ENCODE measurements at regions not wholly inside any gene's neighbourhood (a gene's known extent, or its start where the extent isn't known, plus 50 kb on each side); places are given as distances from the start of the nearest gene placed in this dataset.

DNA sequence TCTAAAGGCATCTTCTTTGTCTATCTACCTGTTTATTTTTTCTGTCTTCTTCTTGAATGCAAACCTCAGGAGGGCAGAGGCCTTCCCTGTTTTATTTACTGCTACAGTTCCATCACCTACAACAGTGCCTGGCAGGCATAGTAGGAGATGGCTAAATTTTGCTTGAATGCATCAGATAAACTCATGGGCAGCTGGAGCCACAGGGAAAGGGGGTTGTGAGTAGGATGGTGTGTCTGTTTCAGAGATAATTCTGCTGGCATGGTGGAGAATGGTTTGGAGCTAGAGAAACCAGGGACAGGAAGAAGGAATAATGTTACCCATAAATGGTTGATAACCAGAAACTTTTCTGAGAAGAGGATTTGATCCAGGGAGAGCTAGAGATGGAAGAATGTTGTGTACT lies 189.8 kb upstream of the BRINP1 start:
- FAIRE-seq = no peak
- no peak overlapping the region for H3K27ac ChIP-seq (ENCODE audit: low read depth in 1 of 3, low read length in 2 of 3)
- H3K9me3 ChIP-seq (ENCODE audit: control insufficient read depth in 2 of 2, insufficient read depth in 1 of 2, low read depth in 1 of 2, low read length in 1 of 2) = no peaks in the 10 kb centered on the region
- no peaks in the 10 kb centered on the region for H3K36me3 ChIP-seq (ENCODE audit: control insufficient read depth in 3 of 3, insufficient read depth in 2 of 3, low read depth in 1 of 3, low read length in 3 of 3)
- H3K4me1 ChIP-seq (ENCODE audit: control insufficient read depth in 3 of 3, insufficient read depth in 2 of 3, low read depth in 1 of 3, low read length in 2 of 3) = no peaks in the 10 kb centered on the region
- H3K27me3 ChIP-seq (ENCODE audit: control insufficient read depth in 3 of 3, insufficient read depth in 3 of 3, low read length in 3 of 3) = no peaks in the 10 kb centered on the region
- H3K4me3 ChIP-seq (ENCODE audit: low read depth in 1 of 3, low read length in 3 of 3) = no peak overlapping the region
- no peak for DNase-seq

DNA sequence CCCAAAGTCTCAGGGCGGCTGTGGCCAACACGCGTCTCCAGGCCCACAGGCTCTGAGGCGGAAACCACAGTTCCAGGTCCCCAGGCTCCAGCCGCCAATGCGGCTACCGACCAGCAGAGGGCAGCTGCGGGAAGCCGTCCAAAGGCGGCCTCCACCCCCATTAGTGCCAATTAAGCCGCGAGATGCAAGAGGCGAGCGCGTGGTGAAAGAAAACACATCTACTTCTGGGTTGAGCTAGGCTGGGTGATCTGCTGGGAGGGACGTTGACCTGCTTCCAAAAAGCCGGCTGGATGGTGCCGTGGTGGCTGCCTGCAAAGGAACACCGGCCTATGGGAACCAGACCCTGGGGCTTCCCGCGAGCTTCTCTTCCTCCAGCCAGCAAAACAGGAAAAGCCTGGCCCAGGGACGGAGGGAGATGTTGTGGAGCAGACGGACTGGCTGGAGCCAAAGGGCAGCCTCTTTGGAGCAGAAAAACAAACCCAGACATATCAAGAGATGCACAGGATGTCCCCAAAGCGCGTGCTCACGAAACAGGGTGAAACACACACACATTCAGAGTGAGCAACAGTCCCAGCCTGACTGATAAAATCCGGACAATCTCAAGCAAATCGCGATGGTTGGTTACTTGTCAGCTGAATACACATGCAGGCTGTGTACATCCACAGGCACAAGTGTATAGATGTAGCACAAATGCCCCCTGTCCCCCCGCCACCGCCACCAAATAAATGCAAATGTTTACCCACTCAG lies 187.1 kb upstream of the BRINP1 start:
- FAIRE-seq (no peak), DNase-seq (peak; percentile 63 to 74)
- Histone ChIP-seq H3K27me3 (ENCODE audit: control insufficient read depth in 3 of 3, insufficient read depth in 3 of 3, low read length in 3 of 3) (no peaks in the 10 kb centered on the region), H3K27ac (ENCODE audit: low read depth in 1 of 3, low read length in 2 of 3) (no peak overlapping the region), H3K36me3 (ENCODE audit: control insufficient read depth in 3 of 3, insufficient read depth in 2 of 3, low read depth in 1 of 3, low read length in 3 of 3) (no peaks in the 10 kb centered on the region), H3K4me1 (ENCODE audit: control insufficient read depth in 3 of 3, insufficient read depth in 2 of 3, low read depth in 1 of 3, low read length in 2 of 3) (no peaks in the 10 kb centered on the region), H3K4me3 (ENCODE audit: low read depth in 1 of 3, low read length in 3 of 3) (peak overlapping the region in 1 of 3 donors; percentile 4), H3K9me3 (ENCODE audit: control insufficient read depth in 2 of 2, insufficient read depth in 1 of 2, low read depth in 1 of 2, low read length in 1 of 2) (no peaks in the 10 kb centered on the region)
- WGBS, 3 donors = 8 to 12% (median 11%) methylated on average over 31 of the region's 31 CpGs

DNA sequence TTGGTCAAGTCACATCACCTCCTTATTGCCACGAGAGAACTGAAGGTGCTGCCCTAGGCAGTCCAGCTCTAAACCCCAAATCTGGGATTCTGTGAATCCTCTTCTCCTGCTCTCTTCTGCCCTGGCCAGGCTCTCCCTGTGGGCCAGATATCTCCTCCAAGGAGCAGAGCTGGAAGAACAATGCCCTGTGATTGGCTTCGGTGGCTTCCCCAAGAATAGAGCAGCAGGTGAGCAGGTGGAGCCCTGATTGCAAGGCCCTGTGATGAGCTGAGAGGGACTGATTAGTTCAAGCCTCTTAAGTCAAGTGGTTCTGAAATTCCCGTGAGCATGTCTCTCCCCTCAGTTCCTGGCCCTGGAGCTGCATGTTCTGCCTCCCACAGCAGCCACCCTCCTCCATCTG lies 175.3 kb upstream of the BRINP1 start:
- no peak for FAIRE-seq
- no peak for DNase-seq
- no peak overlapping the region for H3K4me3 ChIP-seq (ENCODE audit: low read depth in 1 of 3, low read length in 3 of 3)
- H3K36me3 ChIP-seq (ENCODE audit: control insufficient read depth in 3 of 3, insufficient read depth in 2 of 3, low read depth in 1 of 3, low read length in 3 of 3) = no peaks in the 10 kb centered on the region
- no peaks in the 10 kb centered on the region for H3K27me3 ChIP-seq (ENCODE audit: control insufficient read depth in 3 of 3, insufficient read depth in 3 of 3, low read length in 3 of 3)
- H3K4me1 ChIP-seq (ENCODE audit: control insufficient read depth in 3 of 3, insufficient read depth in 2 of 3, low read depth in 1 of 3, low read length in 2 of 3) = no peaks in the 10 kb centered on the region
- WGBS, 3 donors = 46 to 66% (median 51%) methylated on average over 3 of the region's 3 CpGs
- no peaks in the 10 kb centered on the region for H3K9me3 ChIP-seq (ENCODE audit: control insufficient read depth in 2 of 2, insufficient read depth in 1 of 2, low read depth in 1 of 2, low read length in 1 of 2)
- H3K27ac ChIP-seq (ENCODE audit: low read depth in 1 of 3, low read length in 2 of 3) = no peak overlapping the region

DNA sequence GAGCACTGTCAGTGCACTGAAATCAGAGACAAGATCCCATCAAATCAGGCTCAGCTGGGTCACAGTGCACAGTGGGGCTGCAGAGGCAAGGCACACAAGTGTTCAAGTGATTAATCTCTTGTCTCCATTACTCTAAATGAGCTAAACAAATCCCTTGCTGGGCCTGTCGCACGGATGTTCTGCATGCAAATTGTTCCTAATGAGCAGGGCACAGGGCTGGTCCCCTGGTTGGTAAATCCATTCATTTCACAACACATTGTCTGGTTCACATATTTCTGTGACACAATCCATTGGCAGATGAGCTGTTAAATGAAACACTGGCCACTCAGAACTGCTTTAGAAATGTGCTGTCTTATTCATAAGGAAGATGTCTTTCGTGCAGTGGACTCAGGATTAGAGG lies 167.9 kb upstream of the BRINP1 start:
- Histone ChIP-seq H3K27me3 (ENCODE audit: control insufficient read depth in 3 of 3, insufficient read depth in 3 of 3, low read length in 3 of 3) (no peaks in the 10 kb centered on the region), H3K36me3 (ENCODE audit: control insufficient read depth in 3 of 3, insufficient read depth in 2 of 3, low read depth in 1 of 3, low read length in 3 of 3) (no peaks in the 10 kb centered on the region), H3K27ac (ENCODE audit: low read depth in 1 of 3, low read length in 2 of 3) (no peak overlapping the region), H3K4me1 (ENCODE audit: control insufficient read depth in 3 of 3, insufficient read depth in 2 of 3, low read depth in 1 of 3, low read length in 2 of 3) (no peaks in the 10 kb centered on the region), H3K4me3 (ENCODE audit: low read depth in 1 of 3, low read length in 3 of 3) (no peak overlapping the region), H3K9me3 (ENCODE audit: control insufficient read depth in 2 of 2, insufficient read depth in 1 of 2, low read depth in 1 of 2, low read length in 1 of 2) (no peaks in the 10 kb centered on the region)
- DNase-seq = no peak
- no peak for FAIRE-seq
- WGBS, 3 donors = 40 to 50% (median 48%) methylated on average over 3 of the region's 3 CpGs

DNA sequence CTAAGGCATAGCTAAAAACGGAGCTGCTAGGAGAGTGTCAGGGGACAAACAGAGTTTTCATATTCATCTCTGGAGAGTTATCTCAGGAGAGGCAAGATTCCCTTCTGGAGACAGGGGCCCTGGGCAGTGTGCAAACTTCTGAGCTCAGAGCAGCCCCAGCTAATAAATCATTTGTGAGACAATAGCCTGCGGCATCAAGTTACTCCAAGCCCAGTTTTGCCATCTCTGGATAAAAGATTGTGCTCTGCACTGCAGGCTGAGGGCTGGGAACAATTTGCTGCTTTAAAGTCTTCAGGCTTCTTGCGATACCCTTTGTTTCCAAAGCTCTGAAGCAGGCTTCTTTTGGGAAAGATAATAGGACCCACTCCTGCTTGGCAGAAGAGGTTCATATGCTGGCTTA lies 164.3 kb upstream of the BRINP1 start:
- WGBS, 3 donors = 12 to 24% (median 13%) methylated on average over 3 of the region's 3 CpGs
- no peaks in the 10 kb centered on the region for H3K9me3 ChIP-seq (ENCODE audit: control insufficient read depth in 2 of 2, insufficient read depth in 1 of 2, low read depth in 1 of 2, low read length in 1 of 2)
- DNase-seq = no peak
- FAIRE-seq = no peak
- no peak overlapping the region for H3K4me3 ChIP-seq (ENCODE audit: low read depth in 1 of 3, low read length in 3 of 3)
- H3K36me3 ChIP-seq (ENCODE audit: control insufficient read depth in 3 of 3, insufficient read depth in 2 of 3, low read depth in 1 of 3, low read length in 3 of 3) = no peaks in the 10 kb centered on the region
- H3K27me3 ChIP-seq (ENCODE audit: control insufficient read depth in 3 of 3, insufficient read depth in 3 of 3, low read length in 3 of 3) = no peaks in the 10 kb centered on the region
- no peak overlapping the region for H3K27ac ChIP-seq (ENCODE audit: low read depth in 1 of 3, low read length in 2 of 3)
- H3K4me1 ChIP-seq (ENCODE audit: control insufficient read depth in 3 of 3, insufficient read depth in 2 of 3, low read depth in 1 of 3, low read length in 2 of 3) = no peaks in the 10 kb centered on the region

DNA sequence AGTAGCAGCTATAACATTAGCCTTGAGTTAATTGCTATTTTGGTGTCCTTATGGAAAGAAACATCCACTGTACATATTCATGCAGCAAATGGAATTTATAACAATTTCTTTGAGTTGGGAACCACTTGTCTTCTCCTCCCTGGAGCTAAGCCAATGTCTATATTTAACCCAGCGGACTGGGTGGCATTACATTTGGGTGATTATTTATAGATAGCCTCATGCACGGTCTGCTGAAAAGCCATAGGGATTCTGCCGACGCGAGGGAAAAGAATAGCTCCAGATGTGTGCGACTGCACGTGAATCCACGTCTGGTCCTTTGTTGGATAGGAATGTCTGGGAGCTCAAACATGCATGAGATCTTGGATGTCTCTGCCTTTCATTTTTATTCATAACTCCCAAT lies 157.5 kb upstream of the BRINP1 start:
- Histone ChIP-seq H3K4me3 (ENCODE audit: low read depth in 1 of 3, low read length in 3 of 3) (no peak overlapping the region), H3K27ac (ENCODE audit: low read depth in 1 of 3, low read length in 2 of 3) (no peak overlapping the region), H3K36me3 (ENCODE audit: control insufficient read depth in 3 of 3, insufficient read depth in 2 of 3, low read depth in 1 of 3, low read length in 3 of 3) (no peaks in the 10 kb centered on the region), H3K27me3 (ENCODE audit: control insufficient read depth in 3 of 3, insufficient read depth in 3 of 3, low read length in 3 of 3) (no peaks in the 10 kb centered on the region), H3K4me1 (ENCODE audit: control insufficient read depth in 3 of 3, insufficient read depth in 2 of 3, low read depth in 1 of 3, low read length in 2 of 3) (no peaks in the 10 kb centered on the region), H3K9me3 (ENCODE audit: control insufficient read depth in 2 of 2, insufficient read depth in 1 of 2, low read depth in 1 of 2, low read length in 1 of 2) (no peaks in the 10 kb centered on the region)
- WGBS, 3 donors = 84 to 89% (median 88%) methylated on average over 8 of the region's 8 CpGs
- no peak for FAIRE-seq
- DNase-seq = no peak

DNA sequence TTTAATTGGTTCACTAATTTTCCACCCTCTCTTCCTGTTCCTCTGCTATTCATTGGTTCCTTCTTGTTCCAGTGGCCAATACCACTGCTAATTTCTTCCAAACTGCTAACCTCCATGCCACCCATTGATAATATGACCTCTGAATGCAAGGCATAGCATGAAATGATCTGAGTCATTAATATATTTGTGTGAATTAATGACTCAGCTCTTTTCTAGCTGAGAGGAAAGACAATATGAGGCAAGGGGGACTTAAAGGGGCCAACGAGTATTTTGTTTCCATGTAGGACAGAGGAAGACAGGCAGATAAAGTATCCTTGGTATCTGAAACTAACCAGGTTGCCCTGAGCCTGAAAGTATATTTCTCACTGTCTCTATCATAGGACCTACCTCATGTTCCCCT lies 154.3 kb upstream of the BRINP1 start:
- WGBS, 3 donors = 23 to 38% (median 34%) methylated on average over 1 of the region's 1 CpG
- no peak for FAIRE-seq

DNA sequence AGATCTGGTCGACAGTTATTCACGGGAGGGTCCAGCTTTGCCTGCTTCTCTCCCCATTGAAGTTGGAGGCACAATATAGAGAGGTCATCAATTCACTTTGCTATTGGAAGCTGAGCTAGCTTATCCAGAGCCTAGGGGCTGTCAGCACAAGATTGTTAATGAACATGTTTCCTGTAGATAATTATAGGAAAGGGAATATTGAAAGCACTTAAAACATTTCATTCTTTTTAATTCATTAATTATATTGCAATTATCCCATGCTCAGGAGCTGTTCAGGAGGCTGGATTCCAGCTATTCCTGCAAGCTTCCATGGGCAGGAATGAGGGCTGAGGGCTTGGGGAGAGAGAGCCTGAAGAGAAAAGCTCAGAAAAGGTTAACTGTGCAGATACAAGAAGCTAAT lies 153.1 kb upstream of the BRINP1 start:
- no peak for DNase-seq
- Histone ChIP-seq H3K4me1 (ENCODE audit: control insufficient read depth in 3 of 3, insufficient read depth in 2 of 3, low read depth in 1 of 3, low read length in 2 of 3) (no peaks in the 10 kb centered on the region), H3K4me3 (ENCODE audit: low read depth in 1 of 3, low read length in 3 of 3) (no peak overlapping the region), H3K9me3 (ENCODE audit: control insufficient read depth in 2 of 2, insufficient read depth in 1 of 2, low read depth in 1 of 2, low read length in 1 of 2) (no peaks in the 10 kb centered on the region), H3K27me3 (ENCODE audit: control insufficient read depth in 3 of 3, insufficient read depth in 3 of 3, low read length in 3 of 3) (no peaks in the 10 kb centered on the region), H3K36me3 (ENCODE audit: control insufficient read depth in 3 of 3, insufficient read depth in 2 of 3, low read depth in 1 of 3, low read length in 3 of 3) (no peaks in the 10 kb centered on the region), H3K27ac (ENCODE audit: low read depth in 1 of 3, low read length in 2 of 3) (no peak overlapping the region)
- 73 to 79% (median 76%) methylated on average over 2 of the region's 2 CpGs for WGBS, 3 donors
- no peak for FAIRE-seq

More for the DNA sequence above, 154.3 kb upstream of the BRINP1 start:
- Histone ChIP-seq H3K27ac (ENCODE audit: low read depth in 1 of 3, low read length in 2 of 3) (no peak overlapping the region), H3K27me3 (ENCODE audit: control insufficient read depth in 3 of 3, insufficient read depth in 3 of 3, low read length in 3 of 3) (no peaks in the 10 kb centered on the region), H3K9me3 (ENCODE audit: control insufficient read depth in 2 of 2, insufficient read depth in 1 of 2, low read depth in 1 of 2, low read length in 1 of 2) (no peaks in the 10 kb centered on the region), H3K4me1 (ENCODE audit: control insufficient read depth in 3 of 3, insufficient read depth in 2 of 3, low read depth in 1 of 3, low read length in 2 of 3) (no peaks in the 10 kb centered on the region), H3K4me3 (ENCODE audit: low read depth in 1 of 3, low read length in 3 of 3) (no peak overlapping the region), H3K36me3 (ENCODE audit: control insufficient read depth in 3 of 3, insufficient read depth in 2 of 3, low read depth in 1 of 3, low read length in 3 of 3) (no peaks in the 10 kb centered on the region)
- no peak for DNase-seq

DNA sequence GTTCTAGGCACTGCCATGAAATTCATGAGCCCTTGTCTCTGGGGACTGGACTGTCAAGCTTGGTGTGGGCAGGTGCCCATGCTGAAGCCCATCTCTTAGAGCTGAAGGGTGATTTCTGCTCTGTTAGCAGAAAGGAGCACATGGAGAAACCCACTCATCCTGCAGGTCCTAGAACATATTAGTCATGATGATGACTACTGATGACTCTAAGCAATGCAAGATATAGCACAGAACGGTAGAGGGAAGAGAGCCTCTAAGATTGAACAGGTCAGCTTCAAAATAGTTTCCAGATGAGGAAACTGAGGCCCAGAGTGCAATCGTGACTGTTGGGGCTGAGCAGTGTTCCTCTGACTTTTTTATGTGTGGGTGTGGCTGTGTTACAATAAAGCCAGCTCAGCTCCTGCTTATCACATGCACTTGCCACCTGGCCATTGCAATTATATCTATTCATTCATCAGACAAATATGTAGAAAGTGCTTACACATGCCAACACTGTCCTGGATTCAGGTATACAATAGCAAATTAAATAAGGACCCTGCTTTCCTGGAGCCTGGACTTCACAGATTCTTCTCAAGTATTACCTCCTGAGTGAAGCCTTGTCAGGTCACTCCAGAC lies 140.2 kb upstream of the BRINP1 start:
- Histone ChIP-seq H3K4me3 (ENCODE audit: low read depth in 1 of 3, low read length in 3 of 3) (no peak overlapping the region), H3K27ac (ENCODE audit: low read depth in 1 of 3, low read length in 2 of 3) (no peak overlapping the region), H3K36me3 (ENCODE audit: control insufficient read depth in 3 of 3, insufficient read depth in 2 of 3, low read depth in 1 of 3, low read length in 3 of 3) (no peaks in the 10 kb centered on the region), H3K9me3 (ENCODE audit: control insufficient read depth in 2 of 2, insufficient read depth in 1 of 2, low read depth in 1 of 2, low read length in 1 of 2) (no peaks in the 10 kb centered on the region), H3K4me1 (ENCODE audit: control insufficient read depth in 3 of 3, insufficient read depth in 2 of 3, low read depth in 1 of 3, low read length in 2 of 3) (no peaks in the 10 kb centered on the region), H3K27me3 (ENCODE audit: control insufficient read depth in 3 of 3, insufficient read depth in 3 of 3, low read length in 3 of 3) (no peaks in the 10 kb centered on the region)
- 40 to 65% (median 42%) methylated on average over 2 of the region's 2 CpGs for WGBS, 3 donors
- DNase-seq = no peak
- no peak for FAIRE-seq

Data from small intestine (tissue), 7 donors.